GM23338 (cell line): ENCODE measurements at regions not wholly inside any gene's neighbourhood (a gene's known extent, or its start where the extent isn't known, plus 50 kb on each side); places are given as distances from the start of the nearest gene placed in this dataset.

Source experiments
- ATAC-seq: fragments of 200-7000 bp; cut with Tn5 transposase; 3 replicates; pipeline ENCODE4 v1.9.1; 2020
- DNase-seq: peaks from one replicate; pipeline ENCODE4 v3.0.0-alpha.2; 2015; ENCODE audit warnings: low spot score
- H2AFZ ChIP-seq: fragments of 200-600 bp; sonication (generic); 2 replicates; pipeline ENCODE4 v1.8.0; 2016; ENCODE audit warnings: antibody characterized with exemption, mild to moderate bottlenecking, moderate library complexity
- H3F3A ChIP-seq: fragments of 200-600 bp; sonication (generic); replicated peaks from 2 replicates; pipeline ENCODE4 v1.8.0; 2017; ENCODE audit warnings: antibody characterized with exemption, mixed run types, low read depth
- H3K27ac ChIP-seq: fragments of 200-600 bp; sonication (generic); 2 replicates; pipeline ENCODE4 v1.6.1; 2016; ENCODE audit warnings: low read depth
- H3K27me3 ChIP-seq: fragments of 200-600 bp; sonication (generic); 2 replicates; pipeline ENCODE4 v1.8.0; 2016; ENCODE audit warnings: mild to moderate bottlenecking, mixed run types, moderate library complexity; ENCODE audit not compliant: insufficient read depth
- H3K36me3 ChIP-seq: fragments of 200-600 bp; sonication (generic); 2 replicates; pipeline ENCODE4 v1.8.0; 2016; ENCODE audit warnings: mild to moderate bottlenecking; ENCODE audit not compliant: insufficient read depth
- H3K4me1 ChIP-seq: fragments of 200-600 bp; sonication (generic); 2 replicates; pipeline ENCODE4 v1.8.0; 2016; ENCODE audit warnings: mild to moderate bottlenecking, moderate library complexity; ENCODE audit not compliant: insufficient read depth
- H3K4me2 ChIP-seq: fragments of 200-600 bp; sonication (generic); 2 replicates; pipeline ENCODE4 v1.7.1; 2017; ENCODE audit warnings: mixed run types
- H3K4me3 ChIP-seq: fragments of 200-600 bp; sonication (generic); 2 replicates; pipeline ENCODE4 v1.6.1; 2016; ENCODE audit warnings: mixed run types
- H3K79me2 ChIP-seq: fragments of 200-600 bp; sonication (generic); replicated peaks from 2 replicates; pipeline ENCODE4 v1.8.0; 2017; ENCODE audit warnings: mild to moderate bottlenecking; ENCODE audit not compliant: insufficient read depth
- H3K9me2 ChIP-seq: fragments of 200-600 bp; sonication (generic); 2 replicates; pipeline ENCODE4 v1.8.0; 2017; ENCODE audit not compliant: insufficient read depth
- H4K20me1 ChIP-seq: fragments of 200-600 bp; sonication (generic); replicated peaks from 2 replicates; pipeline ENCODE4 v1.8.0; 2017; ENCODE audit warnings: mild to moderate bottlenecking; ENCODE audit not compliant: insufficient read depth
- H3K27ac Mint-ChIP-seq: 2 replicates; pipeline ENCODE4 v1.8.0; 2020; ENCODE audit warnings: inconsistent platforms, mild to moderate bottlenecking, moderate library complexity, mixed read lengths
- H3K27me3 Mint-ChIP-seq: 3 replicates; pipeline ENCODE4 v1.8.0; 2022; ENCODE audit warnings: low read depth, mild to moderate bottlenecking, moderate library complexity, mixed read lengths, inconsistent platforms; ENCODE audit not compliant: insufficient read depth, poor library complexity
- H3K36me3 Mint-ChIP-seq: 3 replicates; pipeline ENCODE4 v1.8.0; 2021; ENCODE audit warnings: low read depth, mild to moderate bottlenecking, inconsistent platforms, moderate library complexity, mixed read lengths
- H3K4me1 Mint-ChIP-seq: 3 replicates; pipeline ENCODE4 v1.8.0; 2020; ENCODE audit warnings: mild to moderate bottlenecking, inconsistent platforms, mixed read lengths
- H3K4me3 Mint-ChIP-seq: 3 replicates; pipeline ENCODE4 v1.8.0; 2021; ENCODE audit warnings: moderate library complexity, mild to moderate bottlenecking, inconsistent platforms, mixed read lengths
- H3K9me3 Mint-ChIP-seq: 3 replicates; pipeline ENCODE4 v1.8.0; 2020; ENCODE audit warnings: moderate library complexity, mild to moderate bottlenecking, inconsistent platforms, mixed read lengths
- CREB1 ChIP-seq: fragments of 250-450 bp; sonication (Bioruptor Pico); IDR thresholded peaks from 2 replicates; pipeline ENCODE4 v1.5.0; 2020; ENCODE audit warnings: low read depth, mild to moderate bottlenecking, moderate library complexity
- CTCF ChIP-seq, 2 experiments: fragments of 200-600 bp in 1 of 2; sonication (generic) in 1 of 2; conservative IDR thresholded peaks; 2 replicates each; pipeline versions ENCODE4 v1.5.1 to v1.6.1; 2016 to 2017; ENCODE audit warnings: antibody characterized with exemption in 2 of 2, low read depth in 2 of 2, mild to moderate bottlenecking in 2 of 2, moderate library complexity in 1 of 2
- ETS1 ChIP-seq: IDR thresholded peaks from 2 replicates; pipeline ENCODE4 v1.6.1; 2016; ENCODE audit warnings: antibody characterized with exemption
- EZH2 ChIP-seq: fragments of 200-600 bp; sonication (generic); IDR thresholded peaks from one replicate; pipeline ENCODE4 v1.8.0; 2017; ENCODE audit warnings: antibody characterized with exemption, mild to moderate bottlenecking, low read depth; ENCODE audit not compliant: unreplicated experiment
- JUNB ChIP-seq: IDR thresholded peaks from one replicate; pipeline ENCODE4 v1.6.1; 2016; ENCODE audit warnings: antibody characterized with exemption; ENCODE audit not compliant: unreplicated experiment
- NANOG ChIP-seq: IDR thresholded peaks from 2 replicates; pipeline ENCODE4 v1.6.1; 2016; ENCODE audit warnings: antibody characterized with exemption, borderline replicate concordance
- POLR2AphosphoS5 ChIP-seq: IDR thresholded peaks from 2 replicates; pipeline ENCODE4 v1.6.1; 2016; ENCODE audit warnings: antibody characterized with exemption, low read depth
- REST ChIP-seq: IDR thresholded peaks from one replicate; pipeline ENCODE4 v1.6.1; 2018; ENCODE audit warnings: antibody characterized with exemption; ENCODE audit not compliant: unreplicated experiment
- STAT1 ChIP-seq: IDR thresholded peaks from one replicate; pipeline ENCODE4 v1.6.1; 2016; ENCODE audit warnings: antibody characterized with exemption; ENCODE audit not compliant: unreplicated experiment
- ZNF114 ChIP-seq: fragments of 250-450 bp; sonication (Bioruptor Pico); IDR thresholded peaks from 2 replicates; pipeline ENCODE4 v1.5.0; 2020; ENCODE audit warnings: mild to moderate bottlenecking, moderate library complexity
- ZNF331 ChIP-seq: fragments of 250-450 bp; sonication (Bioruptor Pico); IDR thresholded peaks from 2 replicates; pipeline ENCODE4 v1.5.0; 2020; ENCODE audit warnings: low read depth, mild to moderate bottlenecking, moderate library complexity
- ZNF462 ChIP-seq: fragments of 250-450 bp; sonication (Bioruptor Pico); IDR thresholded peaks from 2 replicates; pipeline ENCODE4 v1.5.0; 2020; ENCODE audit warnings: mild to moderate bottlenecking, moderate library complexity

GRCh38 chr10:10130686-10131085, 887.0 kb upstream of the CELF2 start:
- Mint-ChIP-seq H3K9me3 (peaks cover 1% of the 10 kb centered on the region), H3K4me3 (no peak overlapping the region), H3K27me3 (no peaks in the 10 kb centered on the region), H3K4me1 (0 out of 3 replicates have a peak, but pooled peaks cover 5% of the 10 kb centered on the region), H3K36me3 (peaks cover 2% of the 10 kb centered on the region; the same call in 1 of the 3 replicates), H3K27ac (no peak overlapping the region)
- Histone ChIP-seq H3K4me2 (no peak overlapping the region), H3K79me2 (no peaks in the 10 kb centered on the region), H3K9me2 (no peaks in the 10 kb centered on the region), H3K27me3 (no peaks in the 10 kb centered on the region), H2AFZ (no peak overlapping the region), H3K4me3 (no peak overlapping the region), H4K20me1 (no peaks in the 10 kb centered on the region), H3K27ac (no peak overlapping the region), H3K4me1 (no peaks in the 10 kb centered on the region), H3K36me3 (no peaks in the 10 kb centered on the region), H3F3A (no peaks in the 10 kb centered on the region)
- ATAC-seq (no peak), DNase-seq (no peak)
- TF ChIP-seq ZNF462 (no peak), STAT1 (no peak), CREB1 (CRISPR knock-in tag) (no peak), ZNF114 (no peak), CTCF (conservative IDR thresholded peaks at IDR 0.05; ENCODE audit: low read depth in 2 of 2) (no peak), JUNB (no peak), POLR2AphosphoS5 (no peak), EZH2 (no peak), REST (no peak), ZNF331 (CRISPR knock-in tag) (no peak), ETS1 (no peak), NANOG (no peak)
